Tibial nerve (tissue), 4 donors: ENCODE measurements at regions not wholly inside any gene's neighbourhood (a gene's known extent, or its start where the extent isn't known, plus 50 kb on each side); places are given as distances from the start of the nearest gene placed in this dataset.
A peak's percentile ranks its signal among the peaks of the same experiment; 100 is the strongest.
"Not testable (repeated sequence)": the region's sequence is repeated elsewhere in the genome, so short reads cannot be mapped to it uniquely, and the experiment has no call there.

Source experiments
- DNase-seq, 2 donors: peaks; one replicate each; pipeline ENCODE4 v3.0.0-alpha.2; 2019; ENCODE audit warnings: low spot score in 2 of 2
- H3K27ac ChIP-seq, 4 donors: fragments of 200-600 bp; sonication (generic) in 3 of 4; one replicate each; pipeline ENCODE4 v1.5.1; 2017 to 2019; ENCODE audit warnings: mild to moderate bottlenecking in 1 of 4
- H3K27me3 ChIP-seq, 2 donors: fragments of 200-600 bp; sonication (generic) in 1 of 2; one replicate each; pipeline versions ENCODE4 v1.5.1 to v1.6.0; 2017 to 2019
- H3K36me3 ChIP-seq, 3 donors: fragments of 200-600 bp; sonication (generic); one replicate each; pipeline ENCODE4 v1.5.1; 2018 to 2019
- H3K4me1 ChIP-seq, 4 donors: fragments of 200-600 bp; sonication (generic) in 3 of 4; one replicate each; pipeline ENCODE4 v1.5.1; 2017 to 2019
- H3K4me3 ChIP-seq, 4 donors: fragments of 200-600 bp; sonication (generic) in 3 of 4; one replicate each; pipeline ENCODE4 v1.5.1; 2017 to 2019; ENCODE audit warnings: mild to moderate bottlenecking in 1 of 4, moderate library complexity in 1 of 4
- H3K9me3 ChIP-seq, 4 donors: fragments of 200-600 bp; sonication (generic) in 3 of 4; one replicate each; pipeline ENCODE4 v1.5.1; 2017 to 2019
- WGBS, 2 donors: methylation state at CpG; one replicate each; pipeline ENCODE4 v1.1.5; 2018; 5-methylcytosine and 5-hydroxymethylcytosine counted together

- H3K36me3 ChIP-seq, result peaks cover 0 to 75% (median 4%) of the 10 kb centered on the region in 3 donors
- not testable (repeated sequence) for DNase-seq, H3K27me3 ChIP-seq, H3K4me3 ChIP-seq, H3K9me3 ChIP-seq, H3K4me1 ChIP-seq, H3K27ac ChIP-seq
- 74 to 83% methylated on average over 10 of the region's 13 CpGs for WGBS, 2 donors
These were observed 51.5 kb upstream of the MUC20 start for GRCh38 chr3:195669310-195669709.

- DNase-seq, H3K4me3 ChIP-seq, H3K4me1 ChIP-seq, H3K27me3 ChIP-seq, H3K9me3 ChIP-seq, H3K27ac ChIP-seq: not testable (repeated sequence)
- 85 to 94% methylated on average over 20 to 23 of the region's 24 CpGs for WGBS, 2 donors
- peaks cover 0 to 72% (median 4%) of the 10 kb centered on the region in 3 donors for H3K36me3 ChIP-seq
These were observed 52.5 kb upstream of the MUC20 start for GRCh38 chr3:195668131-195668766.

- H3K27ac ChIP-seq, H3K4me3 ChIP-seq, H3K4me1 ChIP-seq, H3K9me3 ChIP-seq, H3K27me3 ChIP-seq, DNase-seq: not testable (repeated sequence)
- peaks cover 0 to 50% (median 4%) of the 10 kb centered on the region in 3 donors for H3K36me3 ChIP-seq
- 94 to 97% methylated on average over 7 to 19 of the region's 19 CpGs for WGBS, 2 donors
These were observed 55.5 kb upstream of the MUC20 start for GRCh38 chr3:195665311-195665710.

GRCh38 chr3:195664131-195664530 is 56.6 kb upstream of the MUC20 start:
- WGBS, 2 donors, result 87 to 95% methylated on average over 12 of the region's 12 CpGs
- not testable (repeated sequence) for H3K4me3 ChIP-seq, H3K9me3 ChIP-seq, H3K27ac ChIP-seq, H3K27me3 ChIP-seq, DNase-seq, H3K4me1 ChIP-seq
- H3K36me3 ChIP-seq, result peaks cover 0 to 39% (median 4%) of the 10 kb centered on the region in 3 donors

GRCh38 chr3:195659136-195659533 is 61.6 kb upstream of the MUC20 start:
- not testable (repeated sequence) for DNase-seq, H3K4me1 ChIP-seq, H3K27ac ChIP-seq, H3K9me3 ChIP-seq, H3K27me3 ChIP-seq
- WGBS, 2 donors, result 17 to 38% methylated on average over 1 to 2 of the region's 7 CpGs
- peaks cover 0 to 11% (median 0%) of the 10 kb centered on the region in 3 donors for H3K36me3 ChIP-seq
- peak overlapping the region in 1 of 4 donors; percentile 62 for H3K4me3 ChIP-seq

- H3K27me3 ChIP-seq, DNase-seq, H3K9me3 ChIP-seq, H3K4me1 ChIP-seq, H3K36me3 ChIP-seq: not testable (repeated sequence)
- Histone ChIP-seq H3K4me3 (peak overlapping the region; percentile 55 to 78 (median 60)), H3K27ac (peak overlapping the region in 3 of 4 donors; percentile 82 to 94 (median 85))
- 7 to 10% methylated on average over 3 of the region's 53 CpGs for WGBS, 2 donors
These were observed 62.2 kb upstream of the MUC20 start for GRCh38 chr3:195658381-195659135.

- H3K4me1 ChIP-seq, H3K27me3 ChIP-seq, H3K9me3 ChIP-seq, H3K36me3 ChIP-seq: not testable (repeated sequence)
- peak overlapping the region; percentile 55 to 78 (median 60) for H3K4me3 ChIP-seq
- peak; percentile 74 to 81 for DNase-seq
- WGBS, 2 donors, result 1 to 24% methylated on average over 15 to 36 of the region's 99 CpGs
- peak overlapping the region; percentile 73 to 94 (median 84) for H3K27ac ChIP-seq
These were observed 63.1 kb upstream of the MUC20 start for GRCh38 chr3:195657475-195658372.

GRCh38 chr3:195656091-195656490 is 64.7 kb upstream of the MUC20 start:
- 86 to 94% methylated on average over 16 of the region's 16 CpGs for WGBS, 2 donors
- DNase-seq, H3K27ac ChIP-seq, H3K27me3 ChIP-seq, H3K4me3 ChIP-seq, H3K36me3 ChIP-seq, H3K9me3 ChIP-seq, H3K4me1 ChIP-seq: not testable (repeated sequence)

- H3K27me3 ChIP-seq, H3K27ac ChIP-seq, H3K36me3 ChIP-seq, H3K9me3 ChIP-seq, DNase-seq, H3K4me3 ChIP-seq, H3K4me1 ChIP-seq: not testable (repeated sequence)
- 96% methylated on average over 10 of the region's 10 CpGs; no CpG with 5 or more reads in 1 of the 2 donors for WGBS, 2 donors
These were observed 66.0 kb upstream of the MUC20 start for GRCh38 chr3:195654746-195655145.

GRCh38 chr3:195654138-195654537 is 66.6 kb upstream of the MUC20 start:
- H3K27me3 ChIP-seq, H3K9me3 ChIP-seq, H3K36me3 ChIP-seq, H3K4me1 ChIP-seq, DNase-seq, H3K4me3 ChIP-seq, H3K27ac ChIP-seq: not testable (repeated sequence)
- whole genome bisulfite sequencing, 2 donors, result 89% methylated on average over 15 of the region's 15 CpGs; no CpG with 5 or more reads in 1 of the 2 donors
